ENCODE measurements at regions not wholly inside any gene's neighbourhood (a gene's known extent, or its start where the extent isn't known, plus 50 kb on each side); places are given as distances from the start of the nearest gene placed in this dataset.

DNA sequence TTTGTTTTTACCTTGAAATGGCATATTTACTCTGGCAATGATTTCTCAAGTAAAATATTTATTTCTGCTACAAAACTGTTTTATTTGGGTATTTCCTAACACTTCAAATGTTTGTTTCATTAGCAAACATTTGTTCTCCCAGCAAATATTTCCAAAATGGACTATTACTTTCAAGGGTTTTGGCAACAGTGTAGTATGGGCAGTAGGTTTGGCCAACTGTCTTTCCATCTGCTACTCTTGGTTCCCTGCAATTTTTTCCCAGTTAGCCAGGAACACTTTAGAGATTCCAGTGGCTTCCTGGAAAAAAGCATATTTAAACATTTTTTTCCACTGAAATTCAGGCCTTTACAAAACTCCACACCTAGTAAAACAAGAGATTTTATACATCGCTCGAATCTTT is 466.6 kb downstream of the SLITRK6 start:
- TF ChIP-seq EZH2phosphoT487 (IDR thresholded peaks at IDR 0.05; ENCODE audit: insufficient read depth, low read depth) (no peak), EZH2 (IDR thresholded peaks at IDR 0.05; ENCODE audit: insufficient read depth, poor library complexity, severe bottlenecking) (no peak)
